ENCODE measurements at regions not wholly inside any gene's neighbourhood (a gene's known extent, or its start where the extent isn't known, plus 50 kb on each side); places are given as distances from the start of the nearest gene placed in this dataset.

DNA sequence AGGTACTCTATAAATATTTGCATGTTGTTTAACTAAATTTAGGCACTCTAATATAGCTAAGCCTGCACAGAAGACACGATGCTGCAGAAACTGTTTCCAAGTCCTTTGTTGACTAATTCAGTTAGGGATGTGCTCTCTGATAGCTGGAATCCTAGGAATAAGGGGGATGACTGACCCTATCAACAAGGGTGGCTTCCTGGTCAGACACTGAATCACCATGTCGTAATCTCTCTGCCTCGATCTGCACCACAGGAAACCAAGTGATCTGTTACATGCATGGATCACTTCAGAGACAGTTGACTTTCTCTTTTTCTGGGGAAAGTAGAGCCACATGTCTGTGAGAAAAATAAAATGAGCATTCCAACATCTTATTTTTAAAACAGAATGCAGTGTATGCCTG is 169.1 kb downstream of the GUCY2F start:
- H3K27ac ChIP-seq: no peak overlapping the region
- peak; percentile 46 for DNase-seq
- H3K27me3 ChIP-seq (replicated peaks): no peaks in the 10 kb centered on the region
- TF ChIP-seq, protein P1, sequence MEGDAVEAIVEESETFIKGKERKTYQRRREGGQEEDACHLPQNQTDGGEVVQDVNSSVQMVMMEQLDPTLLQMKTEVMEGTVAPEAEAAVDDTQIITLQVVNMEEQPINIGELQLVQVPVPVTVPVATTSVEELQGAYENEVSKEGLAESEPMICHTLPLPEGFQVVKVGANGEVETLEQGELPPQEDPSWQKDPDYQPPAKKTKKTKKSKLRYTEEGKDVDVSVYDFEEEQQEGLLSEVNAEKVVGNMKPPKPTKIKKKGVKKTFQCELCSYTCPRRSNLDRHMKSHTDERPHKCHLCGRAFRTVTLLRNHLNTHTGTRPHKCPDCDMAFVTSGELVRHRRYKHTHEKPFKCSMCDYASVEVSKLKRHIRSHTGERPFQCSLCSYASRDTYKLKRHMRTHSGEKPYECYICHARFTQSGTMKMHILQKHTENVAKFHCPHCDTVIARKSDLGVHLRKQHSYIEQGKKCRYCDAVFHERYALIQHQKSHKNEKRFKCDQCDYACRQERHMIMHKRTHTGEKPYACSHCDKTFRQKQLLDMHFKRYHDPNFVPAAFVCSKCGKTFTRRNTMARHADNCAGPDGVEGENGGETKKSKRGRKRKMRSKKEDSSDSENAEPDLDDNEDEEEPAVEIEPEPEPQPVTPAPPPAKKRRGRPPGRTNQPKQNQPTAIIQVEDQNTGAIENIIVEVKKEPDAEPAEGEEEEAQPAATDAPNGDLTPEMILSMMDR (IDR thresholded peaks at IDR 0.05; ENCODE audit: low read depth, low read length, missing control alignments): no peak
- in situ Hi-C loops (cut with HindIII; ENCODE audit: low pct_ligation_motif_present, low sequenced_read_pairs): no loop called here
- no peaks in the 10 kb centered on the region for H3K36me3 ChIP-seq (replicated peaks)
- H3K4me3 ChIP-seq (ENCODE audit: low read depth, low read length): no peak overlapping the region

DNA sequence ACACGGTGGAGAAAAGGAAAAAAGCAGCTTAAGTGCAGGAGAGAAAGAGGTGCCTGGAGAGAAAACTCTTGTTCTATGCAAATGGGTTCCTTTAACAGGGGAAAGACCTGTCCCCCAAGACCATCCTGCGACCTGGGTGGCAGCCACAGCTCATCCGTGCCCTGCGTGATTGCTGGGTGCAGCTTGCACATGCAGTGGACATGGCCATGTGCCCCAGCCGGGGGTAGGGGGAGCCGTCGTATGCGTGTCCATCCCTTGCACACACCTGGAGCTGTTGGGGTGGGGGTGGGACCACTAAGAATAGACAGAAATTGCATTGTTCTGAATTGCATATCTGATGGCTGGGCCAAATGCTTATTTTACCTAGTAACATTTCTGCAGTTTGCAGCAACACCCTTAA is 171.9 kb downstream of the GUCY2F start:
- in situ Hi-C loops (cut with HindIII; ENCODE audit: low pct_ligation_motif_present, low sequenced_read_pairs): no loop called here
- H3K27ac ChIP-seq: no peak overlapping the region
- no peak for DNase-seq

DNA sequence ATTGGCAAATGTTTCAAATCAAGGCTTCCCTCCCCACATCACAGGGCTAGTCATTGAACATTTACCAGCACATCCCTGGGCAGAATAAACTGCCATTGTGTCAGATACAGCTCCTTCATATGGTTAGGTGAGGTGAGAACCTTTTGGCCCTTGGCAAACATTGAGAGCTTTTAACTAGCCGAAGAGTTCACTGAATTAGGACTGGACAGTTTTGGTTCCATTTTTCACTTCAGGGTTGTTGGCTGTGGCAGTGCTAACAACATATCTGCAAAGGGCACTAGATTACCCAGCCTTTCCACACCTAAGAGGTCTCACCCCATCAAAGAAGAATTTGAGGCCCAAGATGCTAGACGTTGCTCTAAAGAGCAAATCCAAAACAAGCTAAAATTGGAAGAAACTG is 180.7 kb downstream of the GUCY2F start:
- no peak for DNase-seq
- TF ChIP-seq, protein P1 (IDR thresholded peaks at IDR 0.05; ENCODE audit: low read depth, low read length, missing control alignments): no peak
- in situ Hi-C loops (cut with HindIII; ENCODE audit: low pct_ligation_motif_present, low sequenced_read_pairs): no loop called here
- Histone ChIP-seq H3K27me3 (replicated peaks) (no peaks in the 10 kb centered on the region), H3K4me3 (ENCODE audit: low read depth, low read length) (no peak overlapping the region), H3K36me3 (replicated peaks) (no peaks in the 10 kb centered on the region), H3K27ac (no peak overlapping the region)

More for the DNA sequence above, 171.9 kb downstream of the GUCY2F start:
- TF ChIP-seq, protein P1 (IDR thresholded peaks at IDR 0.05; ENCODE audit: low read depth, low read length, missing control alignments): no peak
- no peaks in the 10 kb centered on the region for H3K27me3 ChIP-seq (replicated peaks)
- H3K4me3 ChIP-seq (ENCODE audit: low read depth, low read length): no peak overlapping the region
- no peaks in the 10 kb centered on the region for H3K36me3 ChIP-seq (replicated peaks)

DNA sequence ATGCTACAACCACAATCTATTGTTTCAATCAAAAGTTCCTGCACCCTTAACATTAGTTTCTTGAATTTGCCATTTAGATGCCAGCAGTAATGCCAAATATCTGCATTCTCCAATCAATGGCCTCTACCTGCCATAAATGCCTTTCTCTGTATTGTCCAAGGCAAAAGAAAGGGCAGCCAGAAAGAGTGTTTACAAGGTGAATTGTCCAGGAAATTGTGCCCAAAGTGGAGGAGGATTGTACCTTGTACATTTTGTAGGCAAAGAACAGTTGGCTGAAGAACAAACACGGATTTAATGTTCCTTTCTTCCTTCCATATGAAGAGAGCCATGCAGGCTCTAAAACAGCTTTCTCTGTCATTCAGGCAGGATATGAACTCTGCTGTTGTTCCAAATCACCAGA is 181.5 kb downstream of the GUCY2F start:
- Histone ChIP-seq H3K27me3 (replicated peaks) (no peaks in the 10 kb centered on the region), H3K36me3 (replicated peaks) (no peaks in the 10 kb centered on the region), H3K27ac (no peak overlapping the region), H3K4me3 (ENCODE audit: low read depth, low read length) (no peak overlapping the region)
- DNase-seq: no peak
- in situ Hi-C loops (cut with HindIII; ENCODE audit: low pct_ligation_motif_present, low sequenced_read_pairs): no loop called here
- TF ChIP-seq, protein P1 (IDR thresholded peaks at IDR 0.05; ENCODE audit: low read depth, low read length, missing control alignments): no peak

DNA sequence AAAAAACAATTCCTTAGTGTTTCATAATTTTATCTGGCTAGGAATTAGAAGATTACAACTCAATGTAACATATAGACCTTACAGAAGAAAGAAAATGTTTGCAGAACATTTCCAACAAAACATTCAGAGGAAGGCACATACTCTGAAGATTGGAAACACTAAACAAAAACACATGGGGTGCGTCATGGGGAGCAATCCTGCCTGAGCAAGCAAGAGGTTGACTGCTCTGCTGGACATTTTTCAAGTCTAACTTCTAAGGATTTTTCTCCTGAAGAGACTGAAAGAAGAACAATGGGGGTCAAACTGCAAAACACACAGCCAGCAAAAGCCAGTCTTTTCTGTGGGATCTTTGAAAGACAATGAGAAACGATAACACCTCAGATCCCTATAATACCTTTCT is 182.8 kb downstream of the GUCY2F start:
- in situ Hi-C loops (cut with HindIII; ENCODE audit: low pct_ligation_motif_present, low sequenced_read_pairs): no loop called here
- Histone ChIP-seq H3K27me3 (replicated peaks) (no peaks in the 10 kb centered on the region), H3K36me3 (replicated peaks) (no peaks in the 10 kb centered on the region), H3K4me3 (ENCODE audit: low read depth, low read length) (no peak overlapping the region), H3K27ac (no peak overlapping the region)
- DNase-seq: no peak
- TF ChIP-seq, protein P1 (IDR thresholded peaks at IDR 0.05; ENCODE audit: low read depth, low read length, missing control alignments): no peak

DNA sequence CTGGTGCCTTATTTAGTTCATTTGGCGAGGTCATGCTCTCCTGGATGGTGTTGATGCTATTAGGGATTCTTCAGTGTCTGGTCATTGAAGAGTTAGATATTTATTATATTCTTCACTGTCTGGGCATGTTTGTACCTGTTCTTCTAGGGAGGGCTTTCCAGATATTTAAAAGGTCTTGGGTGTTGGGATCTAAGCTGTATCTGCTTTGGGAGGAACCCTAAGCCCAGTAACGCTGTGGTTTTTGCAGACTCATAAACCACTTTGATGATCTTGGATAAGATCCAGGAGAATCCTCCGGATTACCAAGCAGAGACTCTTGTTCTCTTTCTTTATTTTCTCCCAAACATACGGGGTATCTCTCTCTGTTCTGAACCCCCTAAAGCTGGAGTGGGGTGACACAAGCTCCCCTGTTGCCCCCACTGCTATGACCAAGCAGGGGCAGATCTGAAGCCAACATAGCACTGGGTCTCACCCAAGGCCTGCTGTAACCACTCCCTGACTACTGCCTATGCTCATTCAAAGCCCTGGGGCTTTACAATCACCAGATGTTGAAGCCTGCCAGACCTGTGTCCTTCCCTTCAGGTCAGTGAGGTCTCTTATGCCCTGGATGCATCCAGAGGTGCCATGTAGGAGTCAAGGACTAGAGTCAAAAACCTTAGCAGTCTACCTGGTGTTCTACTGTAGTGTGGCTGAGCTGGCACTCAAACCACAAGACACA is 187.6 kb downstream of the GUCY2F start:
- Histone ChIP-seq H3K36me3 (replicated peaks) (no peaks in the 10 kb centered on the region), H3K27ac (no peak overlapping the region), H3K4me3 (ENCODE audit: low read depth, low read length) (no peak overlapping the region), H3K27me3 (replicated peaks) (no peaks in the 10 kb centered on the region)
- DNase-seq: peak; percentile 38
- TF ChIP-seq, protein P1 (IDR thresholded peaks at IDR 0.05; ENCODE audit: low read depth, low read length, missing control alignments): no peak
- in situ Hi-C loops (cut with HindIII; ENCODE audit: low pct_ligation_motif_present, low sequenced_read_pairs): no loop called here
